GM19324 (cell line): ENCODE measurements at regions not wholly inside any gene's neighbourhood (a gene's known extent, or its start where the extent isn't known, plus 50 kb on each side); places are given as distances from the start of the nearest gene placed in this dataset.

Experiments
- ATAC-seq: cut with Tn5 transposase; IDR thresholded peaks from one replicate; pipeline ENCODE4 v1.9.1; 2021; ENCODE audit warnings: mild to moderate bottlenecking, moderate library complexity; ENCODE audit not compliant: unreplicated experiment, low FRiP score

DNA sequence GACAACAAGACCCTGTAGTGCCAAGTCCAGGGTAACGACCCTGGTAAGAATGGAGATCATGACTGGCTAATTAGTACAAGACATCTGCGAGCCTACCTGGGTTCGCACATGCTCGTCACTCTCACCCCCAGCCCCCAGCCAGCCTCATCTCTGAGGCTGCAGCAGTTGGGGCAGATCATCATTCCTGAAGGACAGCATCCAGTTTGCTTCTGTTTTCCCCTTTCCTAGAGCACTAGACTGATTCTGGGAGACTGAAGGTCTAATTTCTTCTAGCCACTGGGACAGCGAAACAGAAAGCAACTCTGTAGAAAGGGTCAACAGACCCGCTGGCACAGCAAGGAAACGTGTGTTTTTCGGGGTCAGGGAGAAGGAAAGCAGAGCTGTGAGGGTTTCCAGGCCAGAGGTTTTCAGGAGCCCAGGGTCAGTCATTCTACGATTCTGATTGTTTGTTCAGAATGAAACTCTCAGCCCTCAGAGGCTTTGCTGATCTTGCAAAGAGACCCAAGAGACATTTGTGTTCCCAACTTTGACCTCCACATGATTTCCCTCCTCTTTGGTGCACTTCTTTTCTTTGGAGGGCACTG, 343.1 kb upstream of the NOCT start:
- ATAC-seq = peak; percentile 44

DNA sequence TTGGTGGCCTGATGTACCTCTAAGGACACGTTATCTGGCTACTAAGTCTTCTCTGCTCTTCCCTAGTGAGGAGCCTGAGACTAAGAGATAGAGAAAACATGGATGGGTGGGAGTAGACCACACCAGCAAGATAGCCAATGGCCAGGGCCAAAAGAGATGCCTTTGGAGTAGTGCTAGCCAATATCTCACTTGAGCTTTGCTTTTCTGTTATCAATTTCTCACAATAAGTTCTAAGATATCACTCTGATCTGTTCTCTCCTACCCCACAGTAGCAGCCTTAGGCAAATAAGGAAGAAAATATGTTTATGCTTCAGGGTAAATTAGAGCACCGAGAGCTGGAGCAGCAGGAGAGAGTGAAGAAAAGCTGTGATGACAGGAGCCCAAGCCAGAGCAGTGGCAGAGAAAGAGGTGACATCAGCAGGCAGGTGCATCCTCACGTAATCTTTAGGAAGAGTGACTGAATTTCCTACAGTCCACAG, 343.9 kb upstream of the NOCT start:
- ATAC-seq = no peak

DNA sequence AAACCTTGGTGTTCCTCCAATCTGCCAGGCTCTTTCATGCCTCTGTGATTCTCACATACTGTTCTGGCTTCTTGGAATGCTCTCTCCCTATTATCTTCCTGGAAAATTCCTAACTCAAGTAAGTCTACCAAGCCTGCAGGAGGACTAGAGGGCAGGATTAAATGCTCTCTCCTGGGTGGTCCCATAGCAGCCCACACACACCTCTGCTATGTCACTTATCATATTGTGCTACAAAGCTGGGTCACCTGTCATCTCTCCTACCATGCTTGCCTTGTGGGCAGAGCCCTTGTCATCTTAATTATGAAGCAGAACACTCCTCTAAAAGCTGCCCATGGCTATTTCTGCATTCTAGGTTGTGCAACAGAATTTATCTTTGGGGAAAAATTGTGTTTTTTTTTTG, 344.5 kb upstream of the NOCT start:
- no peak for ATAC-seq

DNA sequence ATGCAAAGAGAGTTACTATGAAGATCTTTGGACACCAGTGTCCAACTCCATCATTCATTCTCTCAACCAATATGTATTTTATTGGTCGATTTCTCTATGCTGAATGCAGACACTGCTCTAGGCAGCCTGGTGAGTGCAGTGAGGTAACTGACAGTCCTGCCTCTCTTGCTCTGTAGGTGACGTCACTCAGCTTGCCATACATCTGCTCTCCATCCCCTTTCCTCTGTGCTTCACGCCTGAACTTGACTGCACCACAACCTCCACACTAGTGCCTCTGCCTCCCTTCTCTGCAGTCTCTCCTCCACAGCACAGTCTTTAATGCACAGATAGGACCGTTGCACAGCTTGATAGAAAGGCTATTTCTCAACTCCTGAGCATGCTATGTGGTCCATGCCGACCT, 344.9 kb upstream of the NOCT start:
- ATAC-seq = no peak

DNA sequence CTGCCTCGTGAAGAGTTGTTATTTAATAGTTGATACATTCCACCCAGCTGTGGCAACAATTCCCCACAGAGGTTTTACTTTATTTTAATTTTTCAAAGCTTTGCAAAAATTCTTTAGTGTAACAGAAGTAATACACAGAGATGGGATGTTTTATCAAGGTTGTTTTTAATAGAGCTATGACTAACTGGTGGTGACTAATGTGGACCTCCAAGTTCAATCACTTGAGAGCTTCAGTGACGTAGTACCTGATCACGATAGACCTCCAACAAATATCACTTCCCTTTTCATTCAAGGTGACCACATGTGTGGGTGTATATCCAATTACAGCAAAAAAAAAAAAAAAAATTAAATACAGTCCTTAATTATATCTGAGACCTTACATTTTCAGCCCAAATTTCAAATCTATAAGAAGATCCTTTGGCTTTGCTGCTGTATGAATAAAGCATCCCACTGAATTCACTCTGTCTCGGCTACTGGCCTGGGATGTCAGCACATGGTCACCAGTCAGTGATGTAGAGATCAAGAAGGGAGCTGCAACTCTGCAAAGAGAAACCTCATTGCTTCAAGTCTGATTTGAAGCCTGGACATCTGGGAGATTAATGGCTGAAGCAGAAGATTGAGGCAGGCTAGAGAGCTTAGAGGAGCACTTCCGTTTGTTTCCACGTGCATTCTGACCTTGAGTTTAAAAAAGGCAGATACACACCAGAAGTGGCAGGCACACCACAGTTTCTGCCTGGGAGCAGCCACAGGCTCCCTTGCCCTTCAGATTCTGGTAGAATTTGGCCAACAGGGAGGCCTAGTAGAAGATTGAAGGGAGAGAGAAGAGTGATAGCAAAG, 345.9 kb upstream of the NOCT start:
- ATAC-seq = no peak

DNA sequence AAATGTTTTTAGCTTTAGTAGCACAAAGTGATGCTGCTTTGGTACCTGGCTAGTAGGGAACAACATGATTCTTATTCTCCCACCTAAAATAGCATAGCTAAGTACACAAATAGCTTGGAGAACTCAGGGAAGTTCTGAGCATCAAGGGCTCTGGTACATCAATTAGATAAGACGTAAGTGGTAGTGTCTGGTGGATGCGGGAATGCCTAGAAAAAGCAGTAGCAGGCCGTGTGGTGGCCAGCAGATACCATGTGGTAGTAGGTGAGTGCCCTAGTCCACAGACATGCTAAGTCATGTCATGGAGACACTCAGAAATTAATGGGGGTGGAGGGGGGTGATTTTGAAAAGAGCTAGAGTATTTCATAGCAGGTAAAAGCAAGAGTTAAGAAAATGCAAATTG, 347.3 kb upstream of the NOCT start:
- no peak for ATAC-seq

DNA sequence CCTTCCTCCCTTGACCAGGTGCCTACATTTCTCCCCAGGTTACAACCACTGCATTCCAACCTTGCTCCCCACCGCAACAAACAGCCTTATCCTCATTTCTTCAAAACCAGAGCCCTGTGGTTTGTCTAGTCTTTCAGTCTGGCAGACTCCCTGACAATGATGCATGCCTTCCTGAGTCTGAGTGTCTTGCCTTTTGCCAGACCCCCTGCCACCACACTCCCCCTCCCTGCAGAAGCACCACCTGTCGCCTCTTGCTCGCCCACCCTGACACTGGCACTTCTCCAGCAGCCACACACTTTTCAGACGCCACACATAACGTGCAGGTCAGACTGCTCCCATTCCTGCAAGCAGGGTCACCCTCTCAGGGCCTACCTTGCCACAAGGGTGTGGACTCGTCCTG, 349.2 kb upstream of the NOCT start:
- ATAC-seq = no peak

DNA sequence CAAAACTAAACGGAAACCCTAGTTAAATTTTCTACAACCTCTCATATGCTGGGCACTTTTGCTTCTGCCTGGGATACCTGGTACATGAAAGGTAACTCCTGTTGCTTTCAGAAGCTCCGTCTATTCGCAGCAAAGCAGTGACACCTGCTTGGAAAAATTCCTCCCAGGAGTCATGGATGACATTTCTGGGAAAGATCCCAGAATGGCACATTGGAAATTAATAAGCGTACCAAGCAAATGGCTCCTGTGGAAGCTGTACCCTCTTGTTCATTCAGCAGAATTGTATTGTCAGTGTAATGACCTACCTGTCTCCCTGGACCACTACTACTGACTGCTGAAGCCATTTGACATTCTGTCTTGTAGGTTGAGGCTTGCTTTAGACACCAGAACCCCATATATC, 349.7 kb upstream of the NOCT start:
- ATAC-seq = no peak

DNA sequence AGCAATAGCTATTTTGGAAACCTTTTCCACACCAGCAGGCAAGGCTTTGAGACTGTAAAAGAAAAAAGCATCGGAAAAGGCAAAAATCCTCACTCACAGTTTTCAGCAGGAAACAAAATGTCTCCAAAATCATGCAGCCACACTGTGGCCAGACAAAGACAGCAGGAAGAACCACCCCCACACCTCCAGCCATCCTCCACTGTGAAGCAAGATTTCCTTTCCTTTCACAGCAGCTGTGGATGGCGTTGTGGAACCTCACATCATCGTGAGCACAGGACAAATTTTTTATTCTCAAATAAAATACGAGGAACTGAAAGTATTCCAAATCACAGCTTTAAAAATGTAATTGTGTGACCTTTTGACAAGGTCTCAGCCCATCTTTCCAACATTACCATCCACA, 351.7 kb upstream of the NOCT start:
- no peak for ATAC-seq

DNA sequence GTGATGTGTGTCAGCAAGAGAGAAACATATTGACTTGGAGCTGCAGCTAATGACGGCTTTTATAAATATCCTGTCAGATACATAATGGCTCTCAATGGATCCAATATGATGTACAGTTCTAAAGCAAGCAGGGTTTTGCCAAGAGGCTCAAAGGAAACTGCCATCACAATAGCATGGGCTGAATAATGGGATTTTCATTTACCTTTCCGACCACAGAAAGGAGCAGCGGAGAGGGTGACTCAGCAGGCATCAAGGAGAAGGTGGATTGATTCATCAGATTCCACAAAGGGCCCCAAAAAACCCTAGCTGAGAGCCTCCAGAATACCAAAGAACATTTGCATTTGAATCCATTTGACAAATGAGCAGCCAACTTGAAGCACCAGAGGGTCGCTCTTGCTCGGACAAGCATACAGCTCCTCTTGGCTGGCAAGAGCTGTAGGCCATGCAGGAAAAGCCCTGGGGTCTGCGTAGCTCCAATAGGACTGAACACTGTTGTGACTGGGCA, 355.7 kb upstream of the NOCT start:
- no peak for ATAC-seq

DNA sequence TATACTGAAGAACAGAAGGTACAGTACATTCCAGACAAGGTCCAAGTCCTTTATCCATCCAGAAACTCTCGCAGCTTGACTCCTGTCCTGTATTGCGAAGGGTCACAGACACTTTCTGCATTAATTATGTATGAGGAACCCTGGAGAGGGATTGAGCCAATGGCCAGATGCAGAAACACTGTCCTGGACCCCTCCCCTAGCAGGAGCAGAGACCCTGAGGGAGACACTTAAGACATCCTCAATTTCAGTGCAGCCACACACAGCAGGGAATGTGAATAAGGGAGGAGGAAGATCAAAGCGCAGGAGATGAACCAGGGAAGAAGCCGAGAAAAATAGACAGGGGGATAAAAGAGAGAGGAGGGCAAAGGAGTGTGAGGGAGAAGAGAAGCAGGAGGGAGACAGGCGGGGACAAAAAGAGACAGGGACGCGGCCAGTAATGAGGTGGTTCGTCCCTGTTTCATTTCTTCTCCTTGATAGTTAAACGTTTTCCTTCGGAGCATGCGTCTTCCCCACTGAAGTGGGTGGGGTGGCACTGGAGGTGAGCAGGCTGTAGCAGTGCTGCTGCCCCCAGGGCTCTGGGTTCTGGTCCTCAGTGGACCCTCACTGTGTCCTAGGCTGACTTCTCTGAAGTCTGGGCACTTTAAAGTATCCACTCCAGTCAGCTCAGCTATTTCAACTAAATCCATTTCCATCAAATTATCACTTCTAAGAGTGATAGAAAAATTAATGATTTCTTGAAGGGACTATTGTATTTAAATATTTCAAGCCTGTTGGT, 356.4 kb upstream of the NOCT start:
- ATAC-seq = no peak

DNA sequence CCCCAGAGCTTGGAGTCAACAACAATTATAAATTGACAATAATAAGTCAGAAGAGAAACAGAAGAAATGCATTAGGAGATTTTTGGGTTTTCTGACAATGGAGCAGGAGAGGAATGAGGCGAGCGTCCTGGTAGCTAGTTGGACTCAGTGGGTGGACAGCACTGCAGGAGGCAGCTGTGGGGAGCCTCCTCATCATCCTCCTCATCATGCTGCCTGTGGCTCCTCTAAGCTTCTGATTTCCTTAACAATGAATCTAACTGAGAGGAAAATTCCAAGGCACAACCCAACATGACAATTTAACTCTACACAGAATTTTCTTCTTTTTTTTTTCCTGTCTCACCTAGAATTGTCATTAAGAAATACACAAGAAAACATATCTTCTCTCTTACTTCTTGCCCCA, 357.1 kb upstream of the NOCT start:
- no peak for ATAC-seq

DNA sequence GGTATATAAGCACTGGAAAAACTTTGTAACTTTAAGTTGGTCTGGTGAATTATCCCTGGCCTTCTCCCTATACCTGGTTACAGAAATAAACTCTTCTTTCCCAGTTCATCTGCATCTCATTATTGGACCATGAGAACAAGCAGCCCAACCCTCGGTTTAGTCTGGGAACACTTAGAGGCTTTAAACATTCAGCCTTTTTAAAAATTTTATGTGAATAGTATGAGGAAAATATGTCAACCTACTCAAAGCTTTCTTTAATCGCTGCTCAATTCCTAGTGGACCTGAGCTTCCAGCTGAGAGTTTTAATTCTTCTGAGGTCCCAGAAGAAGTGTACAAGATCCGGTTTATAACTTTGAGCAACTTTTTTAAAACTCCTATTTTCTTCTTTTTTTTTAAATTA, 358.6 kb upstream of the NOCT start:
- no peak for ATAC-seq

DNA sequence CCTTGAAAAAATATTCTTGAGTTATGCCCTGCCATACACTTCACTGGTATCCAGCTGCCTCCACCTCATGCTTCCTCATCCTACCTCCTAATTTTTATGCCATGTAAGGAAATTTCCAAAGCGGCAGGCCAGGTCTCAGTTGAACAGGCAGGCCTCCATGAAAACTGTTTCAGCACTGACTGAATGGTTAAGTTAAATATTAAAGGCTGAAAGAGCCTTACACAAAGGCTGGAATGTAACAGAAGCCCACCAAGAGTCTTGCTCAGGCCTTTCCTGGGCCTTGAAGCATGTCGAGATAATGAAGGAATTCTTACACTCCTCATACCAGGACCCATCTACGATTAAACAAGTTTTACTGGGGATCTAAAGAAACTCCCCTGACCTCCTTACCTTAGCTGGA, 359.6 kb upstream of the NOCT start:
- no peak for ATAC-seq

DNA sequence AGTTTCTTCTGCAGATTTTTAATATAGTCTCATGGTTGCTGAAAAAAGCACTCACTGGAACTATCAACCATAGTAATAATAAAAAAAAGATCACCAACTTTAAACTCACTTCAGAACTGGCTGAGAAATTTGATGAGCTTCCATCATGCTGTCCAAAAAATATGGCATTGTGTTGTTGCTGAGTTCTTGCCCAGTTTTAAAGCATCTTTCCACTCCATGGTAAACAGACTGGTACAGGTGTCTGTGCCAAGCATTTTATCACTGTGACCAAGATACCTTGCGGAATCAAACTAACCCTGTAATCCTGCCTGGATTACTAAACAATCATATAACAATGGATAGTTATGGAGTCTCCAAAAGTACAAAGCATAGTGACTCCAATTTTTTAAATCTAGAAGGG, 360.3 kb upstream of the NOCT start:
- no peak for ATAC-seq

DNA sequence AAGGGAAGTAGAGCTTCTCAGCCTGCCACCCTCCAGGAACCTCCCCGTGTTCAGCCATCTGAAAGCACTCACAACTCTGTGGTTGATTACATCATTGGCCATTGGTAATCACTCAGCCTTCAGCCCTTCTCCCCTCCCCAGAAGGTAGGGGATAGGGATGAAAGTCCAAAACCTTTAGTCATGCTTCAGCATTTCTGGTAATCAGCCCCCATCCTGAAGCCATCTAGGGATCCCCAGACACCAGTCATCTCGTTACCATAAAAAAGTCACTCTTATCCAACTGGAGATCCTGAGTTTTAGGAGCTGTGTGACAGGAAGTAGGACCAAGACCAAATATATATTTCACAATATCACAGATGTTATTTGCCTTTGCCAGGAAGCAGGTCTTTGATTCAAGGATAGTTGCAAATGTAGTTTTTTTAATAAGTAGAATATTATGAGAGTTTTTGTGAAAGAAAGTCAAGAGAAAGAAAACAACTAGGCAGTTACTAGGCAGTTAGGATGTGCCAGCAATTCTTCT, 364.6 kb upstream of the NOCT start:
- ATAC-seq = no peak

DNA sequence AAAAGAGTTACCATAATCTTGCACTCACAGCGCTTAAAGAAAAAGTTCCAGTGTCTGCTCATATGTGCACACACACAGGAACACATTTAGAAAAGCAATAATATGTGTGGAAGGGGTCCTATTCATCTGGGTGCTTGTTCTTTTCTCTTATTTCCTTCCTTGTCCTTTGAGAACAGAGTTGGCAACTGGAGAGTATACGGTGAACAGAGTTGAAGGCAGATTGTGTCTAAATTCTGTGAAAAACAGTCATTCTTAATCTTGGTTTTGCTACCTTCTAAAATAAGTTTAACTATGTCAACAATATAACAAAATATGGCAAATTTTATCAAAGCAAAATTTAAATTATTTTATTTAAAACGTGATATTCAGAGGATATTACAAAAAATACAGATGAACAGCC, 365.1 kb upstream of the NOCT start:
- ATAC-seq = no peak

DNA sequence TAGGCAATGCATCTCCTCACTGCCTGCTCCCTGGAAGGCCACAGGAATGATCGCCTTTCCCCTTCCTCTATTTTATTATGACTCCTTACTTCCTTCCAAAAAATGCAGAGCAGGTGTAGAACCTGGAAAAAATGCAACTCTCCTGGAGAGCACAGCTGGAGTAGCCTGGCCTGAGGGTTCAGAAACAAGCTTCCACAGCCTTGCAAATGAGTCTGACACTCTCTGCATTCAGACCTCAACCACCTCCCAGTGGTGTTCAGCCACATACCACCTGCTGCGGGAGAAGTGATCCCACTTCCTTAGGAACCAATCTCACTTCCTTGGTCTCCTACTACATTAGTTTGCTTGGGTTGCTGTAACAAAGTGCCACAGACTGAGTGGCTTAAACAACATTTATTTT, 368.1 kb upstream of the NOCT start:
- no peak for ATAC-seq

DNA sequence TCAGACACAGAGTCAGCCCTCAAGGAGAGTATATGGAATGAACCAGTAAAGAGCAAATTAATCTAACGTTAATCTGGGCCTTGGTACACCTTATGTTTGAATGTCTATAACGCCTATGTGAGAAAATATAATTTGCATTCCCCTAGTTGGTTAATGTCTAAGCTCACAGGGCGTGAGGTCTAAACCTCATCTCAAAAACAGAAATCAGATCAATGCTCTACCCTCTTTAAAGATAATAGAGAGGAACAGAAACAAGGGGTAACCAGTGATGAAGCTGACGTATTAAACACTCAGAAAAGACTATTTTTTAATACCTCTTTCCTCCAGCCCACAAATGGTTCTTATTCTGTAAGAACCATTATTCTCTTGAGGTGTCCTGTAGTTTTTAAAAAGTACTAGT, 369.2 kb upstream of the NOCT start:
- ATAC-seq = peak; percentile 63

DNA sequence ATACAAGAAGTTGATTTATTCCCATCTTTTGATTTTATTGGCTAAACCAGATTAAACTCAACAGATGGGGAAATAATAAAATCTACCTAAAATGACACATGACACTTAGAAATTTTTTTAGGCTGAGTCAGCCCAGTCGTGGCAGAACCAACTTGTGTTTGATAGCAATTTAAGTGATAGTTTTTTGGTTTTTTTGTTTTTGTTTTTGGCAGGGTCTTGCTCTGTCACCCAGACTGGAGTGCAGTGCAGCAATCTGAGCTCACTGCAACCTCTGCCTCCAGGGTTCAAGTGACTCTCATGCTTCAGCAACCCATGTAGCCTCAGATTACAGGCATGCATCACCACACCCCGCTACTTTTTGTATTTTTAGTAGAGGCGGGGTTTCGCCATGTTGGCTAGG, 370.3 kb upstream of the NOCT start:
- ATAC-seq = no peak

DNA sequence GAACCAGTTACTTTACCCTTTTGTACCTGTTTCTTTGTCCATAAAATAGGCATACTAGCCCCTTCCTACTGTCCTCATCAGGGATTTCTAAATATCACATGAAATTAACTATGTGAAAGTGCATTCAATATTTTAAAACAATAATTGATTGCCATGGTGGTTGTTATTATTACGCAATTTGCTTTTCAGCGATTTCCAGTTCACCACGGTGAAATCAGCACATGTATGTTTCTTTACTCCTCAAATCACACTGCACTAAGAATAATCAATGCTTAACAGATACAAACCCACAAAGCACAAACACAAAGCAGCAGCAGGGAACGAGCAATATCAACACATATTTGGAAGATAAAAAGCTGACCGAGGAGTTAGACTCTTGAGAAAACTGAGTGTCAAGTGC, 371.3 kb upstream of the NOCT start:
- ATAC-seq = no peak
